ENCODE measurements at regions not wholly inside any gene's neighbourhood (a gene's known extent, or its start where the extent isn't known, plus 50 kb on each side); places are given as distances from the start of the nearest gene placed in this dataset.

- TF ChIP-seq CTCF (conservative IDR thresholded peaks at IDR 0.05; ENCODE audit: low read depth in 2 of 2) (no peak), POLR2AphosphoS5 (IDR thresholded peaks at IDR 0.05; ENCODE audit: low read depth) (no peak), EZH2 (IDR thresholded peaks at IDR 0.05; ENCODE audit: low read depth, unreplicated experiment) (no peak), EZH2phosphoT487 (IDR thresholded peaks at IDR 0.05; ENCODE audit: unreplicated experiment) (no peak), REST (IDR thresholded peaks at IDR 0.05; ENCODE audit: unreplicated experiment) (no peak), CREB1 (CRISPR knock-in tag; IDR thresholded peaks at IDR 0.05; ENCODE audit: low read depth) (no peak), JUNB (IDR thresholded peaks at IDR 0.05; ENCODE audit: unreplicated experiment) (no peak), ETS1 (IDR thresholded peaks at IDR 0.05) (no peak), STAT1 (IDR thresholded peaks at IDR 0.05; ENCODE audit: unreplicated experiment) (no peak), ZNF462 (CRISPR knock-in tag; IDR thresholded peaks at IDR 0.05) (no peak)
These were observed 353.0 kb downstream of the ADAM29 start for GRCh38 chr4:175271010-175271630.

Data from GM23338 (cell line).